GM18511 (cell line): ENCODE measurements at regions not wholly inside any gene's neighbourhood (a gene's known extent, or its start where the extent isn't known, plus 50 kb on each side); places are given as distances from the start of the nearest gene placed in this dataset.
"Not testable (repeated sequence)": the region's sequence is repeated elsewhere in the genome, so short reads cannot be mapped to it uniquely, and the experiment has no call there.

Source experiments
- ATAC-seq: cut with Tn5 transposase; IDR thresholded peaks from one replicate; pipeline ENCODE4 v1.9.1; 2021; ENCODE audit warnings: mild to moderate bottlenecking, moderate library complexity; ENCODE audit not compliant: unreplicated experiment

- ATAC-seq = no peak
Measured at GRCh38 chr17:30589431-30589830, 112.2 kb downstream of the GOSR1 start.

- no peak for ATAC-seq
Measured at GRCh38 chr17:30588798-30589247, 111.6 kb downstream of the GOSR1 start.

- no peak for ATAC-seq
Measured at GRCh38 chr17:30586818-30587595, 109.8 kb downstream of the GOSR1 start.

GRCh38 chr17:30584810-30585209 is 107.6 kb downstream of the GOSR1 start:
- ATAC-seq = no peak

GRCh38 chr17:30580916-30581315 is 103.7 kb downstream of the GOSR1 start:
- ATAC-seq = no peak

GRCh38 chr17:30579610-30580315 is 102.6 kb downstream of the GOSR1 start:
- ATAC-seq = no peak

- not testable (repeated sequence) for ATAC-seq
Measured at GRCh38 chr17:30578015-30578717, 101.0 kb downstream of the GOSR1 start.
